GM19467 (cell line): ENCODE measurements at regions not wholly inside any gene's neighbourhood (a gene's known extent, or its start where the extent isn't known, plus 50 kb on each side); places are given as distances from the start of the nearest gene placed in this dataset.
"Not testable (repeated sequence)": the region's sequence is repeated elsewhere in the genome, so short reads cannot be mapped to it uniquely, and the experiment has no call there.

Experiments
- ATAC-seq: cut with Tn5 transposase; IDR thresholded peaks from one replicate; pipeline ENCODE4 v1.9.1; 2021; ENCODE audit warnings: mild to moderate bottlenecking, moderate library complexity; ENCODE audit not compliant: unreplicated experiment

DNA sequence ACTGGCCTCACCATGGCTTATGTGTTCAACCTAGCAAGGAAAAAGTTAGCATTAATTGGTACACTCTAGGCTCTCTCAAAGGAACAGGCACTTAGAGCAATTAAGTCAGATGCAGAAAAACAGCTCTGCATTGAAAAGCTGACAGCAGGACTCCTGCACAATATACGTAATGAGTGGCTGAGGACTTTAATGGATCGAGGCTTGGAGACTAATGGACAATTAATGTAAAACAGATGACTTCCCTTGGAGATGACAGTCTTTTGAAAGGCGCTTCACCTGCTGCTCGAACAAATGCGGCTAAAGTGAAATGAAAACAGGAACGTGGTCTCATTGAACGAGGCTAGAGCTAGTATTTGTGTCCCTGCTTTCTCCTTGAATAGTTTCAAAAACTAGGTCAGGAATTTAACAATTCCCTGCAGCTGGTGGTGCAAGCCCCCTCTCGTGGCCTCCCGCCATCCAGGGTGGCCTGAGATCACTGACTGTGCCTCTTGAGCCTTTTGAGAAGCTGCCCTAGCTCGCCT lies 137.1 kb downstream of the ELOVL4 start:
- ATAC-seq = no peak

DNA sequence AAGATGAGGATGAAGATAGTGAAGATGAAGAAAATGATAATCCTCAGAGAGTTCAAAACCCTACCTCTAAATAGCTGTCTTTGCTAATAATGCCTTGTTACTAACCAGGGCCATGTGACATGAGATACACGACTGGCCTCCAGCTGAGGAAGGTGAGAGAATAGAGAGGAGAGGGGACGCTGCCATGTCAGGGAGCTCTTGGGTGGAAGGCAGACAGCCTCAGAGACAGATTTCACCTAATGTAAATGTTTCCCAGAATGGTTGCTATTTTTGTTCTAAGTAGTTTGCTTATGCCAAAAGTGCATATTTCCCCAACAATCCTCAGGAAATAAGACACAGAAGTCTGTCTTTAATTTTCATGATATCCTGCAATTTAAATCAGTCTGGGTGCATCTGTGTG lies 138.4 kb downstream of the ELOVL4 start:
- ATAC-seq = no peak

DNA sequence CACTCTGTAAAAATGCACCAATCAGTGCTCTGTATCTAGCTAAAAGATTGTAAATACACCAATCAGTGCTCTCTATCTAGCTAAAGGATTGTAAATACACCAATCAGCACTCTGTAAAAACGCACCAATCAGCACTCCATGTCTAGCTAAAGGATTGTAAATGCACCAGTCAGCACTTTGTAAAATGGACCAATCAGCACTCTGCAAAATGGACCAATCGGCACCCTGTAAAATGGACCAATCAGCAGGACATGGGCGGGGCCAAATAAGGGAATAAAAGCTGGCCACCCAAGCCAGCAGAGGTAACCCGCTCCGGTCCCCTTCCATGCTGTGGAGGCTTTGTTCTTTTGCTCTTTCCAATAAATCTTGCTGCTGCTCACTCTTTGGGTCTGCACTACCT lies 140.7 kb downstream of the ELOVL4 start:
- not testable (repeated sequence) for ATAC-seq

DNA sequence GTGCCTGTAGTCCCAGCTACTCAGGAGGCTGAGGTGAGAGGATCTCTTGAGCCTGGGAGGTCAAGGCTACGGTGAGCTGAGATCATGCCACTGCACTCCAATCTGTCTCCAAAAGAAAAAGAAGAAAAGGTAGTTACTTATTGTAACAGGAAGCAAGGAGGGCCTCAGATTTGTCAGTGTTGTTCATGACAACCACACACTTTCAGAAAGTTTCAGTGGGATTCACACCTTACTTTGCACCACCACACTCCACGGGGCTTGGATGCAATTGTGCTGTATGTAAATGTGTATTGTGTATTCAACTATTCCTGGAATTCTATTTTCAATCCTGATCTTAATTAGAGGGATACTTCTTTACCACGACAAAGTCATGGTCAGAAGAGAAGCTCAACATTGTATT lies 142.6 kb downstream of the ELOVL4 start:
- no peak for ATAC-seq

DNA sequence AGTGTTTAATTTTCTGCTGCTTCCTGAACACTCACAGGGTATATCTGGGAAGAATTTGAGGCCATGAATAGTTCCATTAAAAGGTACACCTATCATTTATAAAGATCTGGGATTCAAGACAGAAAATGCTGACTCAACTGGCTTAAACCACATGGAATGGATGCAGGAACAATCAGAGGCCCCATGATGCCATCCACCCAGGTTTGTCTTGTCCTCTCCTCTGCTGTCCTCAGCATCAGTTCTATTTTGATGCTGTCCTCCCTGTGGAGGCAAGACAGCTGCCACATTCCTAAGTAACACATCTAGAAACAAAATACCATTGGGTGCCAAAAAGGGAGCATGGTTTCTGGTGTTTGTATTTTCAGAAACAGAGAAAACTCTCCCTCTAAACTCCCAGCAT lies 143.4 kb downstream of the ELOVL4 start:
- ATAC-seq = no peak

DNA sequence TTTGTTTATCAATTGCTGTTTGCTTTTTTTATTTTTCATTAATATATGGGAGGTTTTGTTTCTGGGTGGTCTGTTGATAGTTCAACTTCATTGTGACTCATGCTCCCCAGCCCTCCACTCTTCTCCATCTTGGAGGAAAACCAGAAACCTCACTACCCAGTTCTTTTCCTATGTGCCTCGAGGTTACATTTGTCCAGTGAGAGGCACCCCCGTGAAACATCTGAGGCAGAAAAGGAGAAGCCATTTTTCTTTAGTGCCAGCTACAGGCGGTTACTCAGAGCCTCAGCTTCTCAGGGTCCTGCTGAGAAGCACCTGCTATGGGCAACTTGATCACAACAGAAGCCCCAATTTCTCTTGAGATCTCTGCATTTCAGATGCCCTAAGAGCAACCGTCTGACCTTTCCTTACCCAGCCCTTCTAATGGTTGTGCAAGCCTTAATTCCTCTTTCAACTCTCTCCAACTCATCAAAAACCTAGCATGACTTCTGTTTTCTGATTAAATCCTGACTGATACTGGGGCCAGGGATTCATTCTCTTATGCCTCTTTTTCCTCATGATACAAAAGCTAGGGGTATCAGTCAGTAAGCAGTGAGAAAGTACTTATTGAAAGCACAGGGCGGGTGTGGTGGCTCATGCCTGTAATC lies 144.6 kb downstream of the ELOVL4 start:
- ATAC-seq = no peak

DNA sequence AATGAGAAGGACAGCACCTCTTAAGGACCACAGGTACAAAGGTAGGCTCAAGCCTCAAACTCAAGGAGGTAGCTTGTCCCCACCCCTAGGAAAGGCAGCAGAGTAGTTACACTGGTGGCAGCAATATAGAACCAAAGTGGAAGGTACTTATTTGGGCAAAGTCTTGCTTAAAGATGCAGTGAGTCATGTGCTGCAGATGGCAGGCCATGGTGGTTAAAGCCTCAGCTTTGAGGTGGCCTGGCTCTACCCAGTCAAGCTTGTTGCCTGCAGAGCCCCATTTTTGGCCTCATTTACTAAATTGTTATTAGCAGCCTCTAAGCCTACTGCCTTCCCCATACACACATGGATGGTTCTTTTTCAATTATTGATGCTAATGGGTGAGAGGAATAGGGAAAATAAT lies 146.0 kb downstream of the ELOVL4 start:
- ATAC-seq = no peak

DNA sequence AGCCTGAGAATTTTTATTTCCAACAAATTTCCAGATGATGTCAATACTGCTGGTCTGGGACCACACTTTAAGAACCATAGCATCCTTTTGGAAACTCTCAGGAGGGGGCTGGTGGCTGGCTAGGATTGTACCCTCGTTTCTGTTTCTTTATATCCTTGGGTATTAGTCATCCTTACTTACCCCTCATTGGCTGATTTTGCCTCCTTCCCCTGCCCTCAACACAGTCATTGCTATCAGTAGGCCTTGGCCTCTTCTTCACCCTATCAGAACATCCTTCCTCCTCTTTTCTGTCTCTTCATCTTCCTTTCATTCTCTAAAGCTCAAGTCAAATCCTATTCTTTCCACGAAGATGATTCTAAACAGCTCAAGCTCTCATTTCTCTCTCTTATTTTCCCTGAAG lies 148.5 kb downstream of the ELOVL4 start:
- no peak for ATAC-seq

DNA sequence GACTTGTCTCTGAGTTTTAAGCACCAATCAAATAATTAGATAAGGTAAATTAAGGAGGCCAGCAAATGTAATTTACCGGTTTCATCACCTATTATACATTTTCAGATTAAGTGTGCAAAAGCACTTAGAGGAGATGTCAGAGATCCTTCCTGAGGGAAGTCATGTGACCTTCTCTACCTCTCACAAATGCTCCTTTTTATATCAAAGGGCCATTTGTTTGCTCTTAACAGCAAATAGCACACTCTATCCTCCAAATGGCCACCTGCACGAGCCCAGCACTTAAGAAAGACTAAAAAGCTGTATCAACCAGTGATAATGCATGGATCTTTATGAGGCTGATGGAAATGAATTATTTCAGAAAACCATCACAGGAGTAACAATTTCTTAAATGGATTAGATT lies 149.4 kb downstream of the ELOVL4 start:
- ATAC-seq = no peak

DNA sequence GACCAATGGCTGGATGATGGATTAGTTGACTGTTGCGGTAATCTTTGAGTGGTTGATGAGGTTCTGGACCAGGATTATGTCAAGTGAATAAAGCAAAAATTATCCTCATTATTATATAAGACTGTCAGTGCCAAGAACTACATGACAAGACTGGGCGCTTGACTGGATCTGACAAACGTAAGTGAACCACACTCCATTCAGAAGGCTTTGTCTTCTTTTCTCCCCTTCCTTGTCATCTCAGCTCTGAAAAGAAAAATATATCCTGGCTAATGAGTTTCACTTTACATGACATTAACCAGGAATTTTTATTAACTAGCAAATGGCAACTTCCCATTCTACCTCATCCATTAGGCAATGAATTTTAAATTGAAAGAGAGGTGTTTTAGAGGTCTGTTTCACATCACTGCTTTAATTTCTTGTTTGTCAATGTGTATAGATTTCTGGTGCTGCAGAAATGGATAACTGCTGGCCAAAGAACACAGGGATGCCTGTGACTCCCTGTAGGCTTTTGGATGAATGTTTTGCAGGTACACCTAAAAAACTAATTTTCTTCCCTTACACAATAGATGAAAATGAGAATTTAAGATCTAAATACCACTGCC lies 150.1 kb downstream of the ELOVL4 start:
- no peak for ATAC-seq

DNA sequence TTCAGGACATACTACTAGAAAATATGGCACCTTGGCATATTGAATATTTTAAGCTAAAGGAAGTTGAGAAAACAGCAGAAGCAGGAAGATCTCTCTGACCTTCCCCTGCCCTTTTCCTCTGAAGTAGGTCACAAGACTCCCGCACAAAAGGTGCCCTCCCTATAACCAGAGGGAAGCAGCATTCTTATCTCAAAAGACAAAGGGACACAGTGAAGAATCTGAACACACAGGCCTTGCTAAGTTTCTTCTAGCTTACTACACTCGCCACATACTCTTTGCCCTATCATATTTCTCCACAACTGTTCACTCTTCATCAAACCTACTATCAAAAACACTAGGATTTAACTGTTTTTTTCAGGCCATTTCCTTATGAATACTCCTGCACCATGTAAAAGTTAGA lies 151.2 kb downstream of the ELOVL4 start:
- ATAC-seq = no peak

DNA sequence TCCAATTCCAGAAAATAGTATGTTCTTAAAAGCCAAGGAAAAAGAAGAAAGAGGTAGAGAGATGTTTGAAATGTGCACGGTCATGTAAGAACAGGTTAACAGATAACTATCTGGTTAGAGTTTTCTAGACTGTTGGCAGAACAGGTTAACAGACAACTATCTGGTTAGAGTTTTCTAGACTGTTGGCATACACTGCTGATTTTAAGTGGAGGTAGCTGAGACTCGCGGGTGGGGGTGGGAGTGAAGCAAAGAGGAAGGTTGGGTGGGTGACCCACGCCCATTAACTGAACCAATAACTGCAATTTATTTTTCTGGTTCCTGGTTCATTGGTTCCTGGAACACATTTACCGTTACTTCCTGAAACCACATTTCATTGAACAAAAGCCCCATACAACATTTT lies 157.5 kb downstream of the ELOVL4 start:
- no peak for ATAC-seq

DNA sequence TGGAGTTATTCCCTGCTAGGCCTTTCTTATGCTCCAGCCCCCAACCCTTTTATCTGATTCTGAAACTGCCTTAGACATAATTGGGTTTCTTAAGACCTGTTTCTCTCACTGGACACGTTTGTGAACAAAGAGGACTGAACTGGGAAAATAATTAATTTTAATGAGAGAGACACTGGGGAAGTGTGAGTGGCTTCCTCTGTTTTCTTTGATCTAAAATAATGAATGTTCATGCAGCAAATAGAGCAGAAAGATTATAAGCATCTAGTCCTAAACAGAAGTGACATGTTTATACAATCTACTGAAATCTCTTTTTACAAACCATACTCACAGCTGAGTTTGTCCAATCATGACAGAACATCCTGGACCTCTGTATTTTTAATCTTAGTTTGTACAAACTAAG lies 157.6 kb downstream of the SH3BGRL2 start:
- ATAC-seq = no peak

DNA sequence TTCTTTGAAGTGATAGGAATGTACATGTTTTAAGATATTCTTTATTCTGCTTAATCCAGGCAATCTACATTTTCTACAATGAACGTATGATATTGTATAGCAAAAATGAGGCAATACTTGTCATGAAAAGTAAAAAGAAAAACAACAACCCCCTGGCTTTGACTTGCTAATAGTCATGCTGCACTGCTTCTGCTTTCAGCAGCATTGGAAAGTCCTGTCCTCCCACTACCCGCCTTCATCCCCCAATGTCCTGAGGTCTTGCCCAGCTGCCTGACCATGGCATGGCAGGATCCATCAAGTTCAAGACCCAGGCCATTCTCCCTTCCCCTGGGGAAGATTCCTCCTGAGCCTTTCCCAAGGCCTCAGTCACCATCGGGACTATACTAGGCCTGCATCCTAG lies 156.5 kb downstream of the SH3BGRL2 start:
- no peak for ATAC-seq

DNA sequence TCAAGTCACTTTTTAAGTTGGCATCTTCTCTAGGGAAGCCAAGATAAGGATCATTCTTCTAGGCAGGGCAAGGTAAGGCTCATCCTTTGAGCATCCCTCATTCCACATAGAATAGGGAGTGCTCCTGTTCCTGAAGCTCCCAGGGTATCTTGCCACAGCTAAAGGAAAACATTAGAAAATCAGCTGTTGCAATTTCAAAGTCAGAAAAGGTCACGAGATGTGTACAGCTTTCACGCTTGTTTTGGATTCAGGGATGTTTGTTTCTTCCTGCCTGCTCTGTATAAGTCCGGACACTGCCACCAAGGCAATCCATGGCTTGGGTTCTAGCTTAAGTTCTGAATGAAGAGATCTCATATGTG lies 153.2 kb downstream of the SH3BGRL2 start:
- no peak for ATAC-seq

DNA sequence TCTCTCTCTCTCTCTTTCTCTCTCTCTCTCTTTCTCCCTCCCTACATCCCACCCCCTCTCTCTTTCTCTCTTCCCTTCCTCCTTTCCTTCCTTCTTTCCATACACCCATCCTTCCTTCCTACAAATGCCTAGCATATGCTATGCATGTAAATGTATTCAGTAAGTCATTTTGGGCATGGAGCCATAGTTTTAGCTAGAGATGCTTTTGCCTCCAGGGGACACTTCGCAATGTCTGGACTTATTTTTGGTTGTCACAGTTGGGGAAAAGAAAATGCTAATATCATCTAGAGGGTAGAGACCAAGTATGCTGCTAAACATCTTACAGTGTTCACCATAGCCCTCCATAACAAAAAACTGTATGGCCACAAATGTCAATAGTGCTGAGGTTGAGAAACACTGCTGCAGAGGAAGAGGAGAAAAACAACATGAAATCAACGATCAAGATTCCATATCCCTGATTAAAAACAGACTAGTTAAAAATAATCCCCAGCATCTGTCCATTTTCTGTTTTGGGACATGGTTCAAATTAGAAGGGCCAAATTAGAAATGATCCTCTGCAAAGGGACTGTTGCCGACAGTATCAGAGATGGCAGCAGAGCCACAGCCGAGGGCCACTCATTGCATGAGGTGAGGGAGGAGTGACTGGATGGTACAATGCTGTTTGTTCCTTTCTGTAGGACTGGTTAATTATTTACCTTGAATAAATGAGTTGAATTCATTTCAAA lies 152.7 kb downstream of the SH3BGRL2 start:
- no peak for ATAC-seq

DNA sequence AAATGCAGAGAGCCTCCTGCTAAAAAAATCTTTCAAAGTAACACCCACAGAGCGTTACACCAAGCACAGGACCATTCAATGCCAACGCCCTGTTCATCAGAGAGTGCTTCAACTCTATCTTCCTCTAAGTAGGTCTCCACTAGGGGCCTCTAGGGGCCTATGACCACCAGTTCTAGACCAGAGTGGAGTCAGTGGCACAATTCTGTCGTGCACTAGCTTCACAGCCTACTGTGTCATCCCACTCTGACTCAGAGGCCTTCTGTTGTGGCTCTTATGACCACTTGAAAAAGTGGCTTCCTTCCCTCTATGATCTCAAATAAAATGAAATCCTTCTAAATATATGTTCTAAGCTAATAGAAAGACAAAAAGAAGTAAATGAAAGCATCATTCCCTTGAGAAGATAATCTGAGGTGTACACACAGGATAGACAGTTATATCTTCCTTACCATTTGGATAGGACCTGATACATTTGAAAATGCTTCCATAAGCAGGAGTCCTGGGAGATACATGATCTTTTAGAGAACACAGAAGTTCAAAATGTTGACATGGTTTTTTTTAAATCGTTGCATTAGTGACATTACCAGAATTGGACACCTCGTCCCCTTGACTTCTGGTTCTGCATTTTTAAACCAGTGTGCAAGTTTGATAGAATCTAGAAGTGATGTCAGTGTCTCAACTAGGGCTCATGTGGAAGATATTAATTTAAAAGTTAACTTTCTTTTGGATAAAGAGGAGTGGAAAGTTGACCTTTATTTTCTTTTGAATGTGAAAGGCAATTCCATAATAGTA lies 151.9 kb downstream of the SH3BGRL2 start:
- no peak for ATAC-seq

DNA sequence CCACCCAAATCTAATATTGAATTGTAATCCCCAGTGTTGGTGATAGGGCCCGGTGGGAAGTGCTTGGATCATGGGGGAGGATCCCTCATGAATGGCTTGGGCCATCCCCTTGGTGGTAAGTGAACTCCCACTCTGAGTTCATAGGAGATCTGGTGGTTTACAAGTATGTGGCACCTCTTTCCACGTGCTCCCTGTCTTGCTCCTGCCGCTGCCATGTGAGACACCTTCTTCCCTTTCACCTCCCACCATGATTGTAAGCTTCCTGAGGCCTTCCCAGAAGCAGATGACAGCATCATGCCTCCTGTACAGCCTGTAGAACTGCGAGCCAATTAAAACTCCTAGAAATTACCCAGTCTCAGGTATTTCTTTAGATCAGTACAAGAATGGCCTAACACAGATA lies 150.8 kb downstream of the SH3BGRL2 start:
- ATAC-seq = no peak

DNA sequence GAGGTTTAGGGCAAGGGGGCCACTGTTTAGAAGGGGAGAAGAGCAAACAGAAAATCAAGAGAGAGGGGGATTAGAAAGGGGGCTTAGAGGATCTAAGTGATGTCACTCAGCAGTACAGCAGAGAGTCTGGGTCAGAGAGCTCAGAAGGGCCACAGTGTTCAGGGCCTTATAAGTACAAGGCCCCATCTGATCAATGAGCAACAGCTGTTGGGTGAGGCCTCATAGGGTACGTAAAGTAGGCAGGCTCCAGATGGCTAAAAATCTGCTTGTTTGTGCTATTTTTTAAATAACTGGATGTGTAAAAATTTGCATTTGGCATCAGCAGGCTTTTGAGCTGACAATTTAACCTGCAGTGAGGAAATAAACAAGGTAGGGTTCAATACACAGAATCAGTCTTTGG lies 149.8 kb downstream of the SH3BGRL2 start:
- ATAC-seq = no peak

DNA sequence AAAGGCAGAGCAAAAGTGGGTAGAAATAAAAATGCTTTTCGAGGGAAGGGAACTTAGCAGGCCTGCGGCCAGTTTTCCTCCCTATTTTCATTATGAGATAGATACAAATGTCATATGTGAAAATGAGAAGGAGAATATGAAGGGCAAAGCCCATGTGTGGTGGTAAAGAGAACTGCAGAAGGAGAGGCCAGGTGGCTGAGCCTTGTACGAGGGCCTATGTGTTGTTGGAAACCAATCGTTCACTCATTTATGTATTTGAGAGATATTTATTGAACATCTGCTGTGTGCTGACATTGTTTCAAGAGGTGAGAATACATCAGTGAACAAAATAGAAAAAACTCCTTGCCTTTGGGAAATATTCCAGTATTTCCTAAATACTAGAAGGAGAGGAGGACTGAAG lies 147.7 kb downstream of the SH3BGRL2 start:
- ATAC-seq = no peak

DNA sequence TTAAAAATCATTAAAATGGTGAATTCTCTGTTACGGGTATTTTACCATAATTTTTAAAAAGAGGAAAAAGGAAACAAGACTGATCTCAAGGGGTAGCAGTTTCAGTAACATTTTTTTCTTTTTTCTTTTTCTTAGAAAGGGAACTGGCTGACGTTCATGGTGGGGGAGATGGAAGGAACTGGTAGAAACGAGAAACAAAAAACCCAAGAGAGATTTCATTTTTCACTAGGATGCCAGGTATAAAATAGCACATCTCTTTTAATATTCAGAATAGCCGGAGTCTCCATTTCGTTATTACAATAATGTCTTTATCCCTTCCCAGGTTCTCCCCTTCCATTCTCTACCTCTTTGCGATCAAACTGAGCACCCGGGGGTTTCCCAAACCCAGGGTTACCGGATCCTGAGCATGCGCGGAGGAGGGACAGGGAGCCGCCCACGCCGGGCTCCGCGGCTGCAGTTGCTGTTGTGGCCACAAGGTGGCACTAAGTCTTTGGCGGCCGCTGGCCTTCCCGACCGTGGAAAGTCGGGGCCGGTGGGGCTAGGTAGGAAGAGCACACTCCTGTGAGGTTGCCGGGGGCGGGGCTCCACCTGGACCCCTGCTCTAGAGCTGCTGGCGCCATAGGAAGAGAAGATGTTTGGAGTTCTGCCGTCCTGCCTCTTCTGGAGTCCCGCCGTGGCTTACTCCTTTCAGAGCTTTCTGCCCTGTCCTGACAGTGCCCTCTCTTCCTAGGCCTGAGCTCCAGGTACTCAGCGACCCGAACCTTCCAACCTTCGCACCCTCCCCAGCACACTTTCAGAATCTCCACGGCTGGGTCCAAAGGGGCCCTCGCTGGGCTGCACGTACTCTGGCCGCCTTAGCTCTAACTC lies 146.8 kb downstream of the SH3BGRL2 start:
- peak; percentile 96 for ATAC-seq
